Endodermal cell (in vitro differentiated cells): ENCODE measurements at regions not wholly inside any gene's neighbourhood (a gene's known extent, or its start where the extent isn't known, plus 50 kb on each side); places are given as distances from the start of the nearest gene placed in this dataset.
A peak's percentile ranks its signal among the peaks of the same experiment; 100 is the strongest.

ENCODE experiments used
- DNase-seq: peaks from one replicate; pipeline ENCODE4 v3.0.0-alpha.2; 2017
- H3K27ac ChIP-seq: 2 replicates; pipeline ENCODE4 v1.5.1; 2013; ENCODE audit warnings: mild to moderate bottlenecking, low read depth, low read length, moderate library complexity
- H3K27me3 ChIP-seq: 2 replicates; pipeline ENCODE4 v1.6.1; 2013; ENCODE audit warnings: mild to moderate bottlenecking, low read length, moderate library complexity; ENCODE audit not compliant: insufficient read depth, control insufficient read depth, poor library complexity, severe bottlenecking
- H3K36me3 ChIP-seq: 2 replicates; pipeline ENCODE4 v1.7.0; 2013; ENCODE audit warnings: mild to moderate bottlenecking, low read length, moderate library complexity; ENCODE audit not compliant: control insufficient read depth, insufficient read depth
- H3K4me1 ChIP-seq: one replicate; pipeline ENCODE4 v1.7.0; 2013; ENCODE audit warnings: low read length; ENCODE audit not compliant: control insufficient read depth, insufficient read depth
- H3K4me3 ChIP-seq: 2 replicates; pipeline ENCODE4 v1.5.1; 2013; ENCODE audit warnings: mild to moderate bottlenecking, low read length, moderate library complexity
- H3K9ac ChIP-seq: 2 replicates; pipeline ENCODE4 v1.6.1; 2013; ENCODE audit warnings: mild to moderate bottlenecking, low read length, moderate library complexity; ENCODE audit not compliant: poor library complexity, severe bottlenecking; ENCODE audit errors: extremely low read depth
- H3K9me3 ChIP-seq: 2 replicates; pipeline ENCODE4 v1.6.1; 2013; ENCODE audit warnings: mild to moderate bottlenecking, low read length, moderate library complexity; ENCODE audit not compliant: control insufficient read depth
- H3K27ac Mint-ChIP-seq: 2 replicates; pipeline ENCODE4 v1.8.0; 2020; ENCODE audit warnings: mixed read lengths
- H3K27me3 Mint-ChIP-seq: 2 replicates; pipeline ENCODE4 v1.8.0; 2021; ENCODE audit warnings: mild to moderate bottlenecking, mixed read lengths; ENCODE audit not compliant: insufficient read depth
- H3K36me3 Mint-ChIP-seq: 2 replicates; pipeline ENCODE4 v1.8.0; 2020; ENCODE audit warnings: low read depth, mixed read lengths
- H3K4me1 Mint-ChIP-seq: 2 replicates; pipeline ENCODE4 v1.8.0; 2020; ENCODE audit warnings: mixed read lengths
- H3K4me3 Mint-ChIP-seq: 2 replicates; pipeline ENCODE4 v1.8.0; 2020; ENCODE audit warnings: mild to moderate bottlenecking, moderate library complexity, mixed read lengths
- H3K9me3 Mint-ChIP-seq: 2 replicates; pipeline ENCODE4 v1.8.0; 2020; ENCODE audit warnings: mild to moderate bottlenecking, mixed read lengths
- CTCF ChIP-seq: fragments of 200-600 bp; sonication (generic); conservative IDR thresholded peaks from 2 replicates; pipeline ENCODE4 v1.5.0; 2021; ENCODE audit warnings: antibody characterized with exemption, mild to moderate bottlenecking
- whole genome bisulfite sequencing, 2 experiments: methylation state at CpG; one replicate each; pipeline versions ENCODE4 v1.1.5 to v1.1.7; 2013; ENCODE audit warnings: missing lambda C conversion rate in 2 of 2, mixed read lengths in 1 of 2; ENCODE audit not compliant: insufficient coverage in 1 of 2, insufficient read length in 1 of 2; 5-methylcytosine and 5-hydroxymethylcytosine counted together

GRCh38 chr17:69959283-69959682, 115.7 kb upstream of the KCNJ16 start:
- no peaks in the 10 kb centered on the region for H3K36me3 ChIP-seq
- H3K9me3 Mint-ChIP-seq, result no peaks in the 10 kb centered on the region
- no peak overlapping the region for H3K4me3 ChIP-seq
- H3K4me1 ChIP-seq, result no peaks in the 10 kb centered on the region
- no peaks in the 10 kb centered on the region for H3K27me3 Mint-ChIP-seq
- H3K9me3 ChIP-seq, result no peaks in the 10 kb centered on the region
- peaks cover 13% of the 10 kb centered on the region for H3K4me1 Mint-ChIP-seq
- H3K36me3 Mint-ChIP-seq, result no peaks in the 10 kb centered on the region
- no peak overlapping the region for H3K4me3 Mint-ChIP-seq
- H3K9ac ChIP-seq, result no peak overlapping the region
- no peaks in the 10 kb centered on the region for H3K27me3 ChIP-seq
- H3K27ac ChIP-seq, result no peak overlapping the region
- no peak for TF ChIP-seq CTCF
- DNase-seq, result no peak
- no peak overlapping the region for H3K27ac Mint-ChIP-seq

DNA sequence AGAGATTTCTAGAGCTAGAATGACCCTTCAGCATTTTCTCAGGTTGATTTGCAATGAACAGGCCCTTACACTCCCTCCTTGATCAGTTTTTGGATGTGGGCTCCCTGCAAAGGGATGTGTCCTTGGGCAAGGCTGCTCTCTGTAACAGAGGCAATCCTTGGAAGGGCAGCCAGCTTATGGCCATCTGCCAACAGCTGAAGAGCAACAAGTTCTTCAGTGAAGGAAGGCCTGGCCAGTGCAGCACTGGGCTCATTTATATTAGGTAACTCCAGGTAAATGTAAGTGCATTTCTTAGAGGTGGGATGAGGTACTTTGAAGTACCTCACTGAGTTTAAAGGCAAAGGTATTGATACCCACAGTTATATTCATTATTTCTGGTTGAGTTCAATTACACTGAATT, 114.3 kb upstream of the KCNJ16 start:
- peaks cover 13% of the 10 kb centered on the region for H3K4me1 Mint-ChIP-seq
- Histone ChIP-seq H3K27me3 (no peaks in the 10 kb centered on the region), H3K36me3 (no peaks in the 10 kb centered on the region), H3K27ac (no peak overlapping the region), H3K9ac (no peak overlapping the region), H3K9me3 (peaks cover 5% of the 10 kb centered on the region), H3K4me1 (no peaks in the 10 kb centered on the region), H3K4me3 (no peak overlapping the region)
- H3K9me3 Mint-ChIP-seq, result no peaks in the 10 kb centered on the region
- no peaks in the 10 kb centered on the region for H3K36me3 Mint-ChIP-seq
- H3K27me3 Mint-ChIP-seq, result no peaks in the 10 kb centered on the region
- no peak for DNase-seq
- TF ChIP-seq CTCF, result no peak
- H3K4me3 Mint-ChIP-seq, result no peak overlapping the region
- H3K27ac Mint-ChIP-seq, result no peak overlapping the region

- no peak overlapping the region for H3K27ac Mint-ChIP-seq
- WGBS, 2 experiments, result 53 to 83% methylated on average over 1 to 7 of the region's 7 CpGs
- H3K4me3 Mint-ChIP-seq, result no peak overlapping the region
Measured at GRCh38 chr17:69961501-69962145, 113.4 kb upstream of the KCNJ16 start.

More at GRCh38 chr17:69961501-69962145, 113.4 kb upstream of the KCNJ16 start:
- H3K4me1 Mint-ChIP-seq, result peaks cover 13% of the 10 kb centered on the region
- H3K9me3 ChIP-seq, result peaks cover 5% of the 10 kb centered on the region
- H3K27me3 ChIP-seq, result no peaks in the 10 kb centered on the region
- no peaks in the 10 kb centered on the region for H3K27me3 Mint-ChIP-seq
- H3K9ac ChIP-seq, result no peak overlapping the region
- H3K27ac ChIP-seq, result no peak overlapping the region
- no peaks in the 10 kb centered on the region for H3K9me3 Mint-ChIP-seq
- peak; percentile 82 for DNase-seq
- no peak overlapping the region for H3K4me3 ChIP-seq
- no peak for TF ChIP-seq CTCF
- no peaks in the 10 kb centered on the region for H3K36me3 Mint-ChIP-seq
- no peaks in the 10 kb centered on the region for H3K36me3 ChIP-seq
- H3K4me1 ChIP-seq, result no peaks in the 10 kb centered on the region
